MCF 10A (cell line): ENCODE measurements at regions not wholly inside any gene's neighbourhood (a gene's known extent, or its start where the extent isn't known, plus 50 kb on each side); places are given as distances from the start of the nearest gene placed in this dataset.
A peak's percentile ranks its signal among the peaks of the same experiment; 100 is the strongest.
"Not testable (repeated sequence)": the region's sequence is repeated elsewhere in the genome, so short reads cannot be mapped to it uniquely, and the experiment has no call there.

Experiments
- BruUV-seq: library from RNA; stranded (reverse); fragments of 400-500 nt; replicated peaks from 2 replicates; lab custom pipeline; 2021; lab: Mats Ljungman, UMichigan
- CTCF ChIA-PET: fragments of 300-600 bp; sonication (Branson Sonifier 250); formaldehyde crosslinking; extraction: SDS; loops from one replicate; lab custom pipeline; 2021; ENCODE audit warnings: antibody characterized with exemption, inconsistent platforms; lab: Yijun Ruan, JAX
- POLR2A ChIA-PET: fragments of 300-600, 350-650 bp; sonication (Branson Sonifier 250); formaldehyde crosslinking; extraction: SDS; loops from one replicate; lab custom pipeline; 2020; ENCODE audit warnings: antibody characterized with exemption, inconsistent platforms; lab: Yijun Ruan, JAX
- DNase-seq: peaks from one replicate; pipeline ENCODE4 v3.0.0-alpha.2; 2018; ENCODE audit not compliant: unreplicated experiment
- H3K27ac Mint-ChIP-seq: one replicate; pipeline ENCODE4 v1.8.0; 2022; ENCODE audit warnings: mild to moderate bottlenecking, low read depth, mixed read lengths; ENCODE audit not compliant: unreplicated experiment
- H3K27me3 Mint-ChIP-seq: one replicate; pipeline ENCODE4 v1.8.0; 2022; ENCODE audit warnings: mixed read lengths; ENCODE audit not compliant: insufficient read depth, unreplicated experiment
- H3K36me3 Mint-ChIP-seq: one replicate; pipeline ENCODE4 v1.8.0; 2022; ENCODE audit warnings: mild to moderate bottlenecking, moderate library complexity, mixed read lengths; ENCODE audit not compliant: insufficient read depth, unreplicated experiment
- H3K4me1 Mint-ChIP-seq: one replicate; pipeline ENCODE4 v1.8.0; 2022; ENCODE audit warnings: mixed read lengths; ENCODE audit not compliant: insufficient read depth, unreplicated experiment
- H3K4me3 Mint-ChIP-seq: one replicate; pipeline ENCODE4 v1.8.0; 2022; ENCODE audit warnings: mild to moderate bottlenecking, moderate library complexity, mixed read lengths; ENCODE audit not compliant: unreplicated experiment
- H3K9me3 Mint-ChIP-seq: one replicate; pipeline ENCODE4 v1.8.0; 2022; ENCODE audit warnings: mixed read lengths; ENCODE audit not compliant: unreplicated experiment
- intact Hi-C: fragments of 100-400 bp; cut with micrococcal nuclease; formaldehyde crosslinking; loops from 2 replicates; pipeline ENCODE4 v1.14.1; 2022
- TF ChIP-seq, protein P1 (sequence below): fragments of 200-600 bp; IDR thresholded peaks from one replicate; pipeline ENCODE4 v1.8.0; 2022; ENCODE audit warnings: antibody characterized with exemption, mild to moderate bottlenecking; ENCODE audit not compliant: unreplicated experiment

DNA sequence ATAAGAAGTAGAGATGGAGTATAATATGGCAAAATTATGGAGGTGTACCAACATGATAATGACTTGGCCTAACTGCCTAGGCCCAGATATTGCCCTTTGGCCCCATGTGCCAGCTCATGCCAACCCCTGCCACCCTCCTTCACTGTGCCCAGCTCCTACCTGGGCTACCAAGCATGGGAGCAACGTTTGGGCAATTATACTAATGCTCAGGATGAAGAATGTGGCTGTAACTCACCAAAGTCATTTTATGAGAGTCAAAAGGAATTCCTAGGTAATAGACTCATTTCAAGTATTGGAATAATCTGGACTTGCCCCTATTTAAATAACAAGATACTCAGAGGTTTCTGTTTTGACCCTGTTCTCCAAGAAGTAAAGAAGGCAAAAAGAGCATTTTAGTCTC, 240.2 kb upstream of the IL12A start:
- POLR2A ChIA-PET, result no interaction called here
- Mint-ChIP-seq H3K4me1 (peaks cover 8% of the 10 kb centered on the region), H3K9me3 (peaks cover 7% of the 10 kb centered on the region), H3K27ac (no peak overlapping the region), H3K27me3 (no peaks in the 10 kb centered on the region), H3K4me3 (no peak overlapping the region), H3K36me3 (no peaks in the 10 kb centered on the region)
- TF ChIP-seq, protein P1, sequence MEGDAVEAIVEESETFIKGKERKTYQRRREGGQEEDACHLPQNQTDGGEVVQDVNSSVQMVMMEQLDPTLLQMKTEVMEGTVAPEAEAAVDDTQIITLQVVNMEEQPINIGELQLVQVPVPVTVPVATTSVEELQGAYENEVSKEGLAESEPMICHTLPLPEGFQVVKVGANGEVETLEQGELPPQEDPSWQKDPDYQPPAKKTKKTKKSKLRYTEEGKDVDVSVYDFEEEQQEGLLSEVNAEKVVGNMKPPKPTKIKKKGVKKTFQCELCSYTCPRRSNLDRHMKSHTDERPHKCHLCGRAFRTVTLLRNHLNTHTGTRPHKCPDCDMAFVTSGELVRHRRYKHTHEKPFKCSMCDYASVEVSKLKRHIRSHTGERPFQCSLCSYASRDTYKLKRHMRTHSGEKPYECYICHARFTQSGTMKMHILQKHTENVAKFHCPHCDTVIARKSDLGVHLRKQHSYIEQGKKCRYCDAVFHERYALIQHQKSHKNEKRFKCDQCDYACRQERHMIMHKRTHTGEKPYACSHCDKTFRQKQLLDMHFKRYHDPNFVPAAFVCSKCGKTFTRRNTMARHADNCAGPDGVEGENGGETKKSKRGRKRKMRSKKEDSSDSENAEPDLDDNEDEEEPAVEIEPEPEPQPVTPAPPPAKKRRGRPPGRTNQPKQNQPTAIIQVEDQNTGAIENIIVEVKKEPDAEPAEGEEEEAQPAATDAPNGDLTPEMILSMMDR, result no peak
- no peak for DNase-seq
- CTCF ChIA-PET, result interaction anchor here (0.6 kb wide), 1 partner anchor 15 kb away, joined by 3 read pairs; no protein-coding TSS in a partner anchor
- BruUV-seq, result no TSS peak
- intact Hi-C loops, result no loop called here

DNA sequence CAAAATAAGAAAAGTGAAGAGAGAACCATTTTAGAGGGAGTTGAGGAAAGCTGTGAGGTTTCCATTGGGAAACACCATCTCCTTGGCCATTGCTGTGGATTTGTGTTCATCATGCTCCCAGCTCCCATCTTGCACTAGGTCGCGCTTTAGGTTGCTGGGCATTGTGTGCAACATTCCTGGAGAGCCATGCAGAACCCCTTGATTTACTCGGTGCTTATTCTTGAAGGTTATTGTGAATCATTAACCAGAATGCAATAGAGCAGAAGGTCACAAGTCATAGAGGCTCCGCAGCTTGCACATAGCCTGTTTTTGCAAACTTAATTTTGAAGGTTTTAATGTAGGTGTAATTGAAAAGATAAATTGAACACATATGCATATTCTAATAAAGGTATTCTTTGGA, 239.2 kb upstream of the IL12A start:
- peaks cover 8% of the 10 kb centered on the region for H3K9me3 Mint-ChIP-seq
- no TSS peak for BruUV-seq
- H3K4me1 Mint-ChIP-seq, result peaks cover 8% of the 10 kb centered on the region
- no peaks in the 10 kb centered on the region for H3K27me3 Mint-ChIP-seq
- POLR2A ChIA-PET, result interaction anchor here (0.7 to 1.0 kb wide), 4 partner anchors 8 to 19 kb away, joined by 3 to 4 read pairs (median 4); no protein-coding TSS in a partner anchor
- H3K4me3 Mint-ChIP-seq, result no peak overlapping the region
- H3K27ac Mint-ChIP-seq, result no peak overlapping the region
- H3K36me3 Mint-ChIP-seq, result no peaks in the 10 kb centered on the region
- CTCF ChIA-PET, result interaction anchor here (0.6 to 1.0 kb wide), 2 partner anchors 56 to 129 kb away, joined by 3 read pairs; no protein-coding TSS in a partner anchor
- intact Hi-C loops, result no loop called here
- DNase-seq, result no peak
- TF ChIP-seq, protein P1, result no peak

DNA sequence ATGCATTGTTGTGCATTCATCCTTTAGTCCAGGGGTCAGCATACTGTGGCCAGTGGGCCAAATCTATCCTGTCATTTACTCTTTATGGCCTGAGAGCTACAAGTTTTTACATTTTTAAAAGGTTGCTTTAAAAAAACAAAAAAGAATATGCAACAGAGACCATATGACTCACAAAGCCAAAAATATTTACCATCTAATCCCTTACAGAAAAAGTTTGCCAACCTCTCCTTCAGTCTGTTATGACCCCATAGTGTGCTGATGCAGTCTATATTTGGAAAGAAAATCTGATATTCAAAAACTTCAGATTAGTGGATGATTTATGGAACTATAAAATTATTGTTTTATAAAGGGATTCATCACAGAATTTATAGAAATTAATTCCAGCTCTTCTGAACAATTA, 237.5 kb upstream of the IL12A start:
- TF ChIP-seq, protein P1, result no peak
- H3K36me3 Mint-ChIP-seq, result no peaks in the 10 kb centered on the region
- ChIA-PET POLR2A (interaction anchor here (1.1 to 2.7 kb wide), 3 partner anchors 11 to 24 kb away, joined by 3 to 11 read pairs (median 7); no protein-coding TSS in a partner anchor), CTCF (no interaction called here)
- H3K4me1 Mint-ChIP-seq, result peaks cover 8% of the 10 kb centered on the region
- no TSS peak for BruUV-seq
- H3K4me3 Mint-ChIP-seq, result no peak overlapping the region
- H3K27me3 Mint-ChIP-seq, result no peaks in the 10 kb centered on the region
- intact Hi-C loops, result no loop called here
- DNase-seq, result no peak
- H3K9me3 Mint-ChIP-seq, result peaks cover 12% of the 10 kb centered on the region
- H3K27ac Mint-ChIP-seq, result peak overlapping the region; percentile 35

GRCh38 chr3:159751752-159752151, 236.9 kb upstream of the IL12A start:
- no peaks in the 10 kb centered on the region for H3K36me3 Mint-ChIP-seq
- H3K9me3 Mint-ChIP-seq, result peaks cover 12% of the 10 kb centered on the region
- TF ChIP-seq, protein P1, result no peak
- peaks cover 8% of the 10 kb centered on the region for H3K4me1 Mint-ChIP-seq
- no peaks in the 10 kb centered on the region for H3K27me3 Mint-ChIP-seq
- intact Hi-C loops, result no loop called here
- no TSS peak for BruUV-seq
- H3K4me3 Mint-ChIP-seq, result no peak overlapping the region
- ChIA-PET CTCF (interaction anchor here (0.9 kb wide), 1 partner anchor 49 kb away, joined by 4 read pairs; no protein-coding TSS in a partner anchor), POLR2A (interaction anchor here (0.7 to 2.7 kb wide), 3 partner anchors 10 to 78 kb away, joined by 3 to 11 read pairs (median 3); no protein-coding TSS in a partner anchor)
- DNase-seq, result peak; percentile 26
- no peak overlapping the region for H3K27ac Mint-ChIP-seq

GRCh38 chr3:159756279-159757207, 232.1 kb upstream of the IL12A start:
- H3K4me1 Mint-ChIP-seq, result peaks cover 23% of the 10 kb centered on the region
- H3K36me3 Mint-ChIP-seq, DNase-seq, H3K27me3 Mint-ChIP-seq, H3K27ac Mint-ChIP-seq, POLR2A ChIA-PET, H3K4me3 Mint-ChIP-seq, BruUV-seq, intact Hi-C loops: not testable (repeated sequence)
- CTCF ChIA-PET, result interaction anchor here (1.2 kb wide), 1 partner anchor 41 kb away, joined by 3 read pairs; no protein-coding TSS in a partner anchor
- peaks cover 12% of the 10 kb centered on the region for H3K9me3 Mint-ChIP-seq
